GM13977 (cell line): ENCODE measurements at regions not wholly inside any gene's neighbourhood (a gene's known extent, or its start where the extent isn't known, plus 50 kb on each side); places are given as distances from the start of the nearest gene placed in this dataset.

Experiments used
- DNase-seq: peaks from one replicate; pipeline ENCODE4 v3.0.0; 2012; ENCODE audit warnings: low spot score
- CTCF ChIP-seq: IDR thresholded peaks from 2 replicates; pipeline ENCODE4 v1.5.1; 2012; ENCODE audit warnings: mild to moderate bottlenecking, control low read depth; ENCODE audit not compliant: insufficient read depth; ENCODE audit errors: extremely low read depth, missing control alignments
- in situ Hi-C: fragments of 300-500 bp; cut with MboI; formaldehyde crosslinking; loops from one replicate; pipeline ENCODE4 v1.12.0; 2022; ENCODE audit warnings: low sequenced_read_pairs, low pct_unique_long_range_greater_than_20kb, mixed read lengths, inconsistent platforms; ENCODE audit not compliant: unreplicated experiment

GRCh38 chr22:34587357-34588356 is 478.3 kb upstream of the ISX start:
- TF ChIP-seq CTCF, result no peak
- in situ Hi-C loops, result no loop called here
- DNase-seq, result no peak

- no peak for DNase-seq
- no peak for TF ChIP-seq CTCF
- in situ Hi-C loops, result no loop called here
Observed at GRCh38 chr22:34588871-34589545, 476.9 kb upstream of the ISX start.

- no peak for TF ChIP-seq CTCF
- no peak for DNase-seq
- in situ Hi-C loops, result no loop called here
Observed at GRCh38 chr22:34592123-34592740, 473.7 kb upstream of the ISX start.

GRCh38 chr22:34599567-34599966 is 466.4 kb upstream of the ISX start:
- no peak for DNase-seq
- TF ChIP-seq CTCF, result no peak
- in situ Hi-C loops, result no loop called here

GRCh38 chr22:34604312-34604711 is 461.6 kb upstream of the ISX start:
- DNase-seq, result no peak
- in situ Hi-C loops, result loop anchor here (25.0 kb wide), 1 partner anchor 108 kb away; no protein-coding TSS in a partner anchor
- TF ChIP-seq CTCF, result no peak

GRCh38 chr22:34608106-34608505 is 457.9 kb upstream of the ISX start:
- in situ Hi-C loops, result loop anchor here (25.0 kb wide), 1 partner anchor 104 kb away; no protein-coding TSS in a partner anchor
- TF ChIP-seq CTCF, result no peak
- DNase-seq, result no peak
